AG04449 (cell line): ENCODE measurements at regions not wholly inside any gene's neighbourhood (a gene's known extent, or its start where the extent isn't known, plus 50 kb on each side); places are given as distances from the start of the nearest gene placed in this dataset.

Experiments
- CTCF ChIA-PET: fragments of 350-600 bp; formaldehyde crosslinking; extraction: SDS; loops from one replicate; lab custom pipeline; 2021; ENCODE audit warnings: antibody characterized with exemption; lab: Yijun Ruan, JAX
- POLR2A ChIA-PET: fragments of 400-600, 350-600 bp; formaldehyde crosslinking; extraction: SDS; loops from one replicate; lab custom pipeline; 2020; ENCODE audit warnings: antibody characterized with exemption, inconsistent platforms; lab: Yijun Ruan, JAX
- DNase-seq: peaks from one replicate; pipeline ENCODE4 v3.0.0-alpha.2; 2010; ENCODE audit warnings: low read depth, low spot score
- H3K4me3 ChIP-seq: 2 replicates; pipeline ENCODE4 v1.5.1; 2011; ENCODE audit warnings: low read depth, mild to moderate bottlenecking, control low read depth, low read length
- CTCF ChIP-seq: IDR thresholded peaks from one replicate; pipeline ENCODE4 v1.5.1; 2011; ENCODE audit warnings: mild to moderate bottlenecking, moderate library complexity, low read length, control low read depth, inconsistent platforms; ENCODE audit not compliant: insufficient read depth; ENCODE audit errors: missing control alignments

GRCh38 chr6:168387911-168388310, 53.1 kb upstream of the SMOC2 start:
- CTCF ChIA-PET: no interaction called here
- POLR2A ChIA-PET: no interaction called here
- no peak for DNase-seq
- H3K4me3 ChIP-seq: no peak overlapping the region
- TF ChIP-seq CTCF: no peak

DNA sequence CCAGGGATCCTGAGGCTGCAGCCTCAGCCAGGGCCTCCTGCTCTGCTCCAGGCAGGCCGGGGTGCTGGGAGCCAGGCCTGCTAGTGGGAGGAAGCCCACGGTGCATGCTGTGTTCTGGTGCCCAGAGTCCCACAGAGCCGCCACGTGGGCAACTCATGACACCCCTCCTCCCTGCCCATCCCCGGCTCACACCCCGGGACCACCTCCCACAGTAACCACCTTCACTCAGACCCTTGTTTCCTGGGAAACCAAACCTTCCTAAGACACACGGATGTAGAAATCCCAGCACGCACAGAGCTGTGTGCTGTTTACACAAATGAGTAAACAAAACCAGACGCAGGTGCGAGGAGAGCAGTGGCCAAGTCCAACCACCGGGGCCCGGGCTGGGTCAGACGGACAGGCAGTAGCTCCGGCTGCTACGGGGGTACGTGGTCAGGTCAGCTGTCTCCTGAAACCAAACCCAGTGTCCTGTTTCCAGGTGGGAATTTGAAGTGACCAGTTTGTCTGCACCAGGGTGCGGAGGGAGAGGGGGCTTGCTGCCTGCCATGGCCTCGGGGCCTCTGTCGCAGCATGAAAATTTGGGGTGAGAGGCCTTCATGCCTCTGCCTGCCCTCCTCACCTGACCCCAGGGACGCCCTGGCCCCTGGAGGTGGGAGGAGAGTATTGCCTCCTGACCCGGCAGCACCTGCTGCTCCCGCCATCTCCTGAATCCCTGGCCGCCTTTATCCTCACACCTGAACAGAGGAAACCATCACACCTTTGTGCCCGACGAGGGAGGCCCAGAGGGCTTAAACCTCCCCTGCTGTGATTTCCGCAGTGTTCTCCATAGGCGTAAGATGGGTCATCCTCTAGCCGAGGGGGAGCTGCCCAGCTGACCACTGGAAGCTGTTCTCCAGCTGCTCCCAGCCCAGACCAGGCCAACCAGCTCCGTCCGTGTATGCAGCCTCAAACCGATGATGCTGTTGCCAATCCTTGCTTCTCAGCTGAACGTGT, 52.0 kb upstream of the SMOC2 start:
- ChIA-PET CTCF (no interaction called here), POLR2A (no interaction called here)
- no peak overlapping the region for H3K4me3 ChIP-seq

DNA sequence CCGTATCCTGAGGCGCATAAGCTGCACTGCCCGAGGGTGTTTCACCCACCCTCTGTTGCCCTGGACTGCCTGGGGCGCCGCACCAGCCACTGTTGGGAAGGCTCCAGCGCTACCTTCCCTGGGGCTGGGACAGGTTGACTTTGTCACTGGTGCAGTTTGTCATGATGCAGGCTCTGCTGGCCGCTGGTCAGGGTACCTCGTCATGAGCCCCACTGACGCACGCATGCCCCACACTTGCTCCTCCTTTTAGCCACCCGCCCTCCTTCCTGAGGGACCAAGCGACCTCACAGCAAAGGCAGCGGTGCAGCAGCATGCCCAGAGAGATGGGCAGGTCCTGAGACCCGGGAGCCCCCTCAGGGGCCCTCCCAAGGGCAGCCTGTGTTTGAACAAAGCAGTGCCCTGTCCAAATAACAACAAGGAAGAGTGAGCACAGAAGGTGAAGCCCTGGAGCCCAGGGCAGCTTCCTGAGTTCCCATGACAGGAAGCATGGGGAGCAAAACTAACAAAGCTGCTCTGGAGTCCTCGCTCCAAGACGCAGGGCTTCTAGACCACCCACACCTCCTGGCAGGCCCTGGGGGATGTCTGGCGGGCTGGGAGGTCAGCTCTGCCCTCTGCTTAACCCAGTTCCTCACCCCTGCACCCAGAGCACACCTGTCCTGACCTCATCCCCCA, 50.1 kb upstream of the SMOC2 start:
- TF ChIP-seq CTCF: no peak
- H3K4me3 ChIP-seq: no peak overlapping the region
- CTCF ChIA-PET: no interaction called here
- POLR2A ChIA-PET: no interaction called here
- DNase-seq: no peak

More for the DNA sequence above, 52.0 kb upstream of the SMOC2 start:
- no peak for TF ChIP-seq CTCF
- DNase-seq: no peak
